ENCODE measurements at regions not wholly inside any gene's neighbourhood (a gene's known extent, or its start where the extent isn't known, plus 50 kb on each side); places are given as distances from the start of the nearest gene placed in this dataset.
"Not testable (repeated sequence)": the region's sequence is repeated elsewhere in the genome, so short reads cannot be mapped to it uniquely, and the experiment has no call there.

GRCh38 chr5:116864157-116864837 lies 289.7 kb upstream of the SEMA6A start:
- DNase-seq (ENCODE audit: low read depth), result no peak
- H3K4me3 ChIP-seq (ENCODE audit: low read depth, low read length), result no peak overlapping the region

- no peak for DNase-seq (ENCODE audit: low read depth)
- no peak overlapping the region for H3K4me3 ChIP-seq (ENCODE audit: low read depth, low read length)
Observed at GRCh38 chr5:116862632-116863455, 288.2 kb upstream of the SEMA6A start.

DNA sequence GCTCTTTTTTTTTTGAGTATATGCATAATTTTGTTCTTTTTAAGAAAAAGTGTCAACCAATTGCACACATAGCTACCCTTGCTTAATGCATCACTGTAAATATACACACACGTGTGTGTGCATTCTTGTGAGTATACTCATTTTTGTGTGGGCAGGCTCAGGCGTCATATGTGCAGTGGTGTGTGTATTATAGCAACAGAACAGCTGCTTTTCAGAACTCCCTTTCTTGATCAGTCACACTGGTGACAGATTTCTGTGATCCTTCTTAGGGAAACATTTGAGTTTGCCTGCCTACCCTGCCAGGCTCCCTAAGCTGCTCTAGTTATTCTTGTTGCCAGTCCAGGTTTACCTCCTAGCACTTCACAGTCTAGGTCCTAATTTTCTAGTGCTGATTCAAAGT lies 287.0 kb upstream of the SEMA6A start:
- DNase-seq (ENCODE audit: low read depth), result peak; percentile 13
- H3K4me3 ChIP-seq (ENCODE audit: low read depth, low read length), result no peak overlapping the region

- no peak overlapping the region for H3K4me3 ChIP-seq (ENCODE audit: low read depth, low read length)
- DNase-seq (ENCODE audit: low read depth), result no peak
Observed at GRCh38 chr5:116861097-116861496, 286.5 kb upstream of the SEMA6A start.

GRCh38 chr5:116859666-116860320 lies 285.2 kb upstream of the SEMA6A start:
- DNase-seq (ENCODE audit: low read depth), result peak; percentile 20
- H3K4me3 ChIP-seq (ENCODE audit: low read depth, low read length), result no peak overlapping the region

DNA sequence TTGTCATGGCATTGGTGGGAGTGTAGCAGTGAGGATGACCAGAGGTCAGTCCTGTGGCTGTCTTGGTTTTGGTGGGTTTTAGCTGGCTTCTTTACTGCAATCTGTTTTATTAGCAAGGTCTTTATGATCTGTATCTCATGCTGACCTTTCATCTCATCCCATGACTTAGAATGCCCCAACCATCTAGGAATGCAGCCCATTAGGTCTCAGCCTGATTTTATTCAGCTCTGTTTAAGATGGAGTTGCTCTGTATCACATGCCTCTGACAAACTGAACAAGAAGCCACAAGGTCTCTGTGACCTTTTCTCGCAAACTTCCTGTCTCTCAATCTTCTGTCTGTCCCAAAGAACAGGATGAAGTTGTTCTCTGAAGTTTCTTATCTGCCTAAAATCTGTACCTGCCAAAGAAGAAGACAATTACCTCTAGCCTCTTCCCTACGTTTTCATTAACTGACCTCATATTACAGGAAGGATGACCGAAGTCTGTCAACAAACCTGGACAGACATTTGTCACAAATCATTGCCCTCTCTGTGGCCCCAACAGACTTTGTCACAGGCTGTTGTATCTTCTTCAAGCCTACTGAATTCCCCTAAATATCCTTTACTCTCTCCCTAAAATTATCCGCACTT lies 284.2 kb upstream of the SEMA6A start:
- H3K4me3 ChIP-seq (ENCODE audit: low read depth, low read length), result no peak overlapping the region
- DNase-seq (ENCODE audit: low read depth), result no peak

GRCh38 chr5:116858020-116858419 lies 283.4 kb upstream of the SEMA6A start:
- H3K4me3 ChIP-seq (ENCODE audit: low read depth, low read length); DNase-seq (ENCODE audit: low read depth): not testable (repeated sequence)

DNA sequence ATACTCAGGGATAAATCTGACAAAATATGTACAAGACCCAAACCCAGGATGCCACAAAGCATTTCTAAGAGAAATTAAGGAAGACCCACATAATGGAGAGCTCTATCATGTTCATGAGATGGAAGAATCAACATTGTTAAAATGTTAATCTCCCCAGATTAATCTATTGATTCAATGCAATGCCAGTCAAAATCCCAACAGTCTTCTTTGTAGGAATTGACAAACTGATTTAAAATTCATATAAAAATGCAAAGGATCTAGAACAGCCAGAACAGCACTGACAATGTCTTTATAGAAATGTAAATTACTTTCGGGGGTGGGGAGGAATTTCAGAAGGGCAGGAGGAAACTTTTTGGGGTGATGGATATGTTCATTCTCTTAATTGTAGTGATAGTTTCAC lies 281.6 kb upstream of the SEMA6A start:
- no peak for DNase-seq (ENCODE audit: low read depth)
- H3K4me3 ChIP-seq (ENCODE audit: low read depth, low read length), result no peak overlapping the region

DNA sequence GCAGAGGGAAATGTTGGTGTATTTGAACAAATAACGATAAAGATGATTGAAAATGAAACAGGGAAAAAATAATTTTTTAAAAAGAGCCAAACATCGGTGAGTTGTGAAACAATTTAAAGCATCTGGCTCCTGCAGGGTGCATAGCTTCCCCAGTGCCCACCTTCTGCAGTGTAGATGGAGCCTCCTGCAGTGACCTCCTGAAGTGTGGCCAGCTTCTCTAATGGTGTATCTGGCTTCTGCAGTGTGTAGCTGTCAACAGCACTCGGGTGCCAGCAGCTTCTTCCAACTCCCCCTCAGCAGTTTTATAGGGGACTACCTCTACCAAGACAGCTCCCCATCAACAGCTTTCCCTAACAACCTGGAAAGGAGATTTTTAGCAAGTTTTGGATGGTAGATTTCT lies 279.4 kb upstream of the SEMA6A start:
- H3K4me3 ChIP-seq (ENCODE audit: low read depth, low read length), result no peak overlapping the region
- DNase-seq (ENCODE audit: low read depth), result no peak

- H3K4me3 ChIP-seq (ENCODE audit: low read depth, low read length), result no peak overlapping the region
- DNase-seq (ENCODE audit: low read depth), result peak; percentile 9
Observed at GRCh38 chr5:116848954-116849581, 274.4 kb upstream of the SEMA6A start.

DNA sequence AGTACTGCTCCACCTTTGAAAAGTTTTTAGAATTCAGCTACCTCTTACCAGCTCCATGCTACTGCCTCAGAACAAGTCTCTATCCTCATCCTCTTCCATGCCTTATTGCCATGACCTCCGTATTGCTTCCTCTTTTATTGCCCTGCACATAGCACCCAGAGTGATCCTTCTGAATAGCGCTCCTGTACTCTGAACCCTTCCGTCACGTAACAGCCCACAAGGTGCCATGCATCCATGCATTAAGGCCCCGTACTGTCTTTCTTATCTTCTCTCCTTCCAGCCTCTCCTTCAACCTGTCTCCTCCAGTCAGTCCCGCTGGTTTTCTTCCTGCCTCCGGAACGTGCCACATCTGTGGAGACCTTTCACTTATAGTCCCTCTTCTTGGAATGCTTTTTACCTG lies 273.3 kb upstream of the SEMA6A start:
- no peak for DNase-seq (ENCODE audit: low read depth)
- no peak overlapping the region for H3K4me3 ChIP-seq (ENCODE audit: low read depth, low read length)

DNA sequence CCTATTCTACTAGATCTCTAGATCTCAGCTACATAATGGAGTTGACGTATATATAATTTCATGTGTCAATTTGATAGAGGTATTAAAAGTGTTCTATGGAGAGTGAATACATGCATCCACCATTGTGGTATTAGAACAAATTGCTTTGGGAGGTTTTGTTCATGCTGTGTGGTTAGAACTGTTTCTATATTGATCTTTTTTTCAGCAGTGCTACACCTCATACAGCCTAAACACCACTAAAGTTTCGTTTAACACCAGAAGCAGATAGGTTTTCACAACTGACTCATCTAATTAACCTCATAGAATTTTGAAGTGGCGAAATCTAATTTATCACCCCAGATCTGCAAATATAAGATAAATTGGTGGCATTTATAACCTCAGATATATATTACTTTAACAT lies 269.4 kb upstream of the SEMA6A start:
- DNase-seq (ENCODE audit: low read depth), result no peak
- H3K4me3 ChIP-seq (ENCODE audit: low read depth, low read length), result no peak overlapping the region

GRCh38 chr5:116842514-116842961 lies 267.9 kb upstream of the SEMA6A start:
- DNase-seq (ENCODE audit: low read depth), result no peak
- H3K4me3 ChIP-seq (ENCODE audit: low read depth, low read length), result no peak overlapping the region

DNA sequence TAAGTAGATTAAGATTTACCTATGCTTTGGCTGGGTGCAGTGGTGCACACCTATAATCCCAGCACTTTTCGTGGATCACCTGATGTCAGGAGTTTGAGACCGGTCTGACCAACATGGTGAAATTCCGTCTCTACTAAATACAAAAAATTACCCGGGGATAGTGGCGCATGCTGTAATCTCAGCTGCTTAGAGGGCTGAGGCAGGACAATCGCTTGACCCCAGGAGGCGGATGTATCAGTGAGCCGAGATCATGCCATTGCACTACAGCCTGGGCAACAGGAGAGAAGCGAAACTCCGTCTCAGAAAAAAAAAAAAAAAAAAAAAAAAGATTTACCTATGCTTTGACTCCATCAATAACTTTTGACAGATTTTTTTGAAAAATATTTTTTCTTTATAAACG lies 267.1 kb upstream of the SEMA6A start:
- H3K4me3 ChIP-seq (ENCODE audit: low read depth, low read length), result no peak overlapping the region
- no peak for DNase-seq (ENCODE audit: low read depth)

DNA sequence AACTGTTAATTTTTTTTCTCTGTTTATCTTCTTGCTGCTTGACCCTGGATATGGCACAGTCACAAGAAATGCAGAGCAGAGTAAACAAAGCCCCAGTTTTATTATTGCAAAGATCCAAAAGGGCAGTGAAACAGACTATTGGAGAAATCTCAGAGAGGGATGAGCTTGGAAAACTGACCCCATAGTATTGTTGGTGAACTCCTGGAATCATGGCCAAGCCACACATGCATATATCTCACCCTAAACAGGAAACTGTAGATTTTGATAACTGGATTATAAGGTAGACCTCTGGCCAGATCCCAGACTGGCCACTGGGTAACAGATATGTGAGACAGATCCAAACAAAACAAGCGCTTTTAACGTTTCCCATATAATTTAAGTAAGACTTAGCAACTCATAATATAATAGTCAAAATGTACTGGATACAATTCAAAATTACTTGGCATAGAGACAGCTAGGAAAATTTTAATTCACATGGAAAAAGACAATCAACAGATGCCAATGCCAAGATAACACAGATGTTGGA lies 263.5 kb upstream of the SEMA6A start:
- DNase-seq (ENCODE audit: low read depth), result no peak
- H3K4me3 ChIP-seq (ENCODE audit: low read depth, low read length), result no peak overlapping the region

DNA sequence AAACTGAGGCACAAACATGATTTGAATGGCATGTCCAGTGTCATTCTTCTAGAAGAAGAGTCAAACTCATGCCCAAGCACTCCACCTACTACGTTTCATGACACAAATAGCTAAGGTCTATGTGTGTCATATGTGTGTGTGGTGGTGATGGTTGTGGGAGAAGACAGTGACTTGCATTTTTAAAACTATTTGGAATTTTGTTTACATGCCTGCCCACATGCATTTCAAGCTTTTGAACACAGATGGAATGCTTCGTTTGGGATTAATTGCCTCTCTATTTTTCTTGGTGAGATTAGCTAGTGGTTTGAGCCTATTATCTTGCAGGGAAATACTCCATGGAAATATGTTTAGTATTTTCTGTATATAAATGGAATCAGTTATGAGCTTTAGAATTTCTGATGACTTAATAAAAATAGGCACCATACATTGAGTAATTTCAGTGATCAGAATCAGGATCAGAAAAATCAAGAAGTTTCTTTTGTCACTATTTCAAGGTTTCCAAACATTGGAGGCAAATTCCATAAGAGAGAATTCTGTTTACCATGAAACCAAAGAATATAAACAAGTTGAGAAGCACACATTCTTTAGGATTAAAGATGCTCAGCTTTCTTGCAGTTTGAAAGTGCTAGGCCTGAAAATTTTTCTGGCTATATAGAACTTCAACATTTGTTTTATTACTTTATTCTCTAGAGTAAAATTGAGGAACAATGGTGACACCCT lies 260.3 kb upstream of the SEMA6A start:
- no peak for DNase-seq (ENCODE audit: low read depth)
- H3K4me3 ChIP-seq (ENCODE audit: low read depth, low read length), result no peak overlapping the region

DNA sequence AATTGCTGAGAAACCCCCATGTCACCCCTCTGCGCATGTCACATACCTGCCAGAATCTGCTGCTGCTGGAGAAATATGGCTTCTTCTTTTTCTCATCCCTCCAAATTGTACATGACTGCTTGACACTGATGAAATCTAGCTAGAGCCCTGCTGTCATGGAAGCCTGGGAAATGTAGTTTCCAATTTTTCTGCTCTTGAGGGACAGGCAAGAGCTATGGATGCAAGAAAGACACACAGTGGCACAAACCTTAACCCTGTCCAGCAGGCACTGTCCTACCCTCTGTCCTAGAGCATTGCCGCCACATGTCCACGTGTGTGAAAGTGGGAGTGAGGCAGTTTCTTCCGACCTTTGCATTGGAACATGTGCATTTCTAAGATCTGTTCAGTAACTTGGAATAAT lies 255.5 kb upstream of the SEMA6A start:
- DNase-seq (ENCODE audit: low read depth), result no peak
- no peak overlapping the region for H3K4me3 ChIP-seq (ENCODE audit: low read depth, low read length)

DNA sequence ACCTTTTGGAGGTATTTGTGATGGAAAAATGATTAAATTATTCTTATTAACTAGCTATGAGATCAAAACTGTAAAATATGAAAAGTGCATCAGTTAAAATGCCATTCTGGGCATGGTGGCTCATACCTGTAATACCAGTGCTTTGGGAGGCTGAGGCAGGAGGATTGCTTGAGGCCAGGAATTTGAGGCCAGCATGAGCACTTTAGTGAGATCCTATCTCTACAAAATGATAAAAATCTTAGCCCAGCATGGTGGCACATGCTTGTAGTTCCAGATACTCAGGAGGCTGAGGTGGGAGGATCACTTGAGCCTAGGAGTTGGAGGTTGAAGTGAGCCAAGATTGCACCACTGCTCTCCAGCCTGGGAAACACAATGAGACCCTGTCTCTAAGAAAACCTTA lies 252.5 kb upstream of the SEMA6A start:
- no peak for DNase-seq (ENCODE audit: low read depth)
- H3K4me3 ChIP-seq (ENCODE audit: low read depth, low read length), result no peak overlapping the region

DNA sequence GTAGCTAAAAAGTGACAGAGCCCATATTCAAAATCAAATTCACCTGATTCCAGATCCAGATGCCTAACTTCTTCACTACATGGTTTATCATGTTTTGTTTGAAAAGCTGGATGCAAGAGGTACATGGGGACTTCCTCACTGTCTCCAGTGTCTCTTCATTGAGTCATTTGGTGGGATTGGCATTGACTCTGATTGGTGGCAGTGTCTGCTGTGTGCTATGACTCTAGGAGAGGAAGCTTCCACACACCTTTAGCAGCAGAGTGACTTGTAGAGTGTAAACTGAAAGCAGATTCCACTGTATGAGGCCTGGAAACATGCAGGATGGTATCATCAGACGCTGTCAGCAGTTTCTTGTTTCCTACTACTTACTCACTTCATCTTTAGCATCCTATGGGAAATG lies 250.9 kb upstream of the SEMA6A start:
- no peak for DNase-seq (ENCODE audit: low read depth)
- no peak overlapping the region for H3K4me3 ChIP-seq (ENCODE audit: low read depth, low read length)
